ENCODE measurements at regions not wholly inside any gene's neighbourhood (a gene's known extent, or its start where the extent isn't known, plus 50 kb on each side); places are given as distances from the start of the nearest gene placed in this dataset.
"Not testable (repeated sequence)": the region's sequence is repeated elsewhere in the genome, so short reads cannot be mapped to it uniquely, and the experiment has no call there.

DNA sequence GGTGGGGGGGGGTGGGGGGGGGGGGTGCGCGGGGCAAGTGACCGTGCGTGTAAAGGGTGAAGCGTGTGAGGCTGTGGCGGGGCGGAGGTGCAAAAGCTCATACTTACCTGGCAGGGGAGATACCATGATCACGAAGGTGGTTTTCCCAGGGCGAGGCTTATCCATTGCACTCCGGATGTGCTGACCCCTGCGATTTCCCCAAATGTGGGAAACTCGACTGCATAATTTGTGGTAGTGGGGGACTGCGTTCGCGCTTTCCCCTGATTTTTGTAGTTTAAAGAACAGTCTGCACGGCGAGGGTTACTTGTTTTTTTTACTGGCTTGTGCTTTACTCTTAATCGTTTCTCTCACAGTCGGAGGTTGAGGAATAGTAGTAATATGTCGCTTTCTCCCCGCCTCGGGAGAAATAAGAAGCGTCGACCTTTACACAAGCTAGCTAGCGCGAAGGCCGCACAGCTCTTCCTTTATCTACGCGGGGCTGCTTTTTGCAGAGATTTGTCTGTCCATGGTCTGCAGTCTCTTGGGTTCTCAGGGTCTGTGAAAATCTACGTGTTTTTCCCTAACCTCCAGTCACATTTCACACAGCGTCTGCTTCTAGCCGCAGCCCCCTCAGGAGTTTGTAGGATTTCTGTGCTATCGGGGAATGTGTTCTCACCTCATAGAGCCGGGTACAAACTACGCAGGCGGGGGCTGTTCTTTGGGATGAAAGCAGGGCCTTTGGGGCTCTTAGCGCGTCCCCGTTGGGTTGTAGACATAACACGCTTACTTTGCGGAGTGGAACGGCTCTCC lies 148.1 kb upstream of the NOTCH2NLA start:
- H3K36me3 ChIP-seq; H3K27me3 ChIP-seq (ENCODE audit: low read depth); H3K4me1 ChIP-seq; intact Hi-C loops (cut with micrococcal nuclease); H3K9me3 ChIP-seq (replicated peaks): not testable (repeated sequence)
- Histone ChIP-seq H3K27ac (replicated peaks) (peak overlapping the region; percentile 95), H3K4me3 (peak overlapping the region; percentile 66)
- DNase-seq, result peak; percentile 63

DNA sequence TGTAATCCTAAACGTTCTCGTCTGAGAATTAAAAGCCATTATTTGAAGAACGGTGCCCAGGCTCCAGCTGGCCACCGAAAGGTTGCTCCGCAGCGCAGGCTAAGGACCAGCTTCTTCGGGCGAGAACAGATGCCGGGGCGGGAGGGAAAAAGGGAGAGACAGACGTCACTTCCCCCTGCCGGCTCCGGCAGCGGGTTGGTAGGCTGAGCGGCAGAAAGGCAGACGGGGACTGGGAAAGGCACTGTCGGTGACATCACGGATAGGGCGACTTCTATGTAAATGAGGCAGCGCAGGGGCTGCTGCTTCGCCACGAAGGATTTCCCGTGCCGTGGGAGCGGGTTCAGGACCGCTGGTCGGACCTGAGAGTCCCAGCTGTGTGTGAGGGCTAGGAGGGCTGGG lies 147.5 kb upstream of the NOTCH2NLA start:
- peak overlapping the region; percentile 57 for H3K4me3 ChIP-seq
- H3K4me1 ChIP-seq; H3K27me3 ChIP-seq (ENCODE audit: low read depth); H3K36me3 ChIP-seq; intact Hi-C loops (cut with micrococcal nuclease); H3K9me3 ChIP-seq (replicated peaks): not testable (repeated sequence)
- H3K27ac ChIP-seq (replicated peaks), result peak overlapping the region; percentile 95
- peak; percentile 86 for DNase-seq

DNA sequence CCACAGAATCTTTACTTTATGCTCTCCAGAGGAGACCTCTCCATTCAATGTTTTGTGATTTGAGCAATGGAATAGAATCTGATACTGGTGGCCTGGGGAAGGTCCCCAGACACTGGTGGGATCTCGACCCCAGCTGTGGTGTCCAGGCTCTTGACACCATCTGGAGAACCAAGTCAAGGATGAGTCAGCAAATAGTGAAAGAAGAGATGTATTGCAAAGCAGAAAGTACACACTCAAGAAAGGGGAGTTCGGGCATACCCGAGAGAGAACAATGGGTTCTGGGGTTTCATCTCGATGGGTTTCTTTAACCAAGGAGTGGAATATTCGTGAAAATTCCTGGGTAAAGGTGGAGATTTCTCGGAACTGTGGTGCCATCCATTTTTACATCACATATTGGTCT lies 146.3 kb upstream of the NOTCH2NLA start:
- H3K4me3 ChIP-seq; H3K36me3 ChIP-seq; H3K27me3 ChIP-seq (ENCODE audit: low read depth); H3K4me1 ChIP-seq; H3K9me3 ChIP-seq (replicated peaks); DNase-seq; H3K27ac ChIP-seq (replicated peaks); intact Hi-C loops (cut with micrococcal nuclease): not testable (repeated sequence)

DNA sequence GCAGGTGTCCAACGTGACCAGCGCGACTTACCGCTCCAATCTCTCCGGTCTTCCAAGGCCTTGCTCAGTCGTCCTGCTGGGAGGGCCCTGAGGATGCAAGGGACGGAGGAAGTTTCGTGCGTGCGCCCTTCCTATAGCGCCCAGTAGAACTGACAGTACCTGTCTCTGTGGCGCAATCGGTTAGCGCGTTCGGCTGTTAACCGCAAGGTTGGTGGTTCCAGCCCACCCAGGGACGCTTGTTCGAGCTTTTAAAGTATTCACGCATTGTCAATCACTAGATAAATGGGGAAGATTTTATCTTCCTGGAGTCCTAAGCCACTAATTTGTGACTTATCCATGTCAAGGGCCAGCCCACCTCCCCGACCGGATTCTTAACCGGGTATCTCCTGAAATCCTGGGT lies 141.1 kb upstream of the NOTCH2NLA start:
- peak; percentile 16 for DNase-seq
- H3K27me3 ChIP-seq (ENCODE audit: low read depth); H3K9me3 ChIP-seq (replicated peaks); H3K36me3 ChIP-seq; intact Hi-C loops (cut with micrococcal nuclease); H3K4me1 ChIP-seq: not testable (repeated sequence)
- peak overlapping the region; percentile 70 for H3K27ac ChIP-seq (replicated peaks)
- peak overlapping the region; percentile 60 for H3K4me3 ChIP-seq

DNA sequence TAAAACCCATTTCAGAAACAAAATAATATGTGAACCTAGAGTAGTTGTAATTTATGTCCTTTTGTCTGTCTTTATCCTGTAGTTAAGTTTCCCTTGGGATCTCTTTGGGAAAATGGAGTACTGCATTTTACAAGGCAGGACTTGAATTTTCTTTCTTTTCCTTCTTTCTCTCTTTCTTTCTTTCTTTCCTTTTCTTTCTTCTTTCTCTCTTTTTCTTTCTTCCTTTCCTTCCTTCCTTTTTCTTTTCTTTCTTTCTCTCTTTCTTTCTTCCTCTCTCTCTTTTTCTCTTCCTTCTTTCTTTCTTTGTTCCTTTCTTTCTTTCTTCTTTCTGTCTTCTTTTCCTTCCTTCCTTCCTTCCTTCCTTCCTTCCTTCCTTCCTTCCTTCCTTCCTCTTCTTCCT lies 126.6 kb upstream of the NOTCH2NLA start:
- H3K9me3 ChIP-seq (replicated peaks); DNase-seq; H3K4me1 ChIP-seq; H3K27me3 ChIP-seq (ENCODE audit: low read depth); H3K36me3 ChIP-seq; H3K27ac ChIP-seq (replicated peaks); intact Hi-C loops (cut with micrococcal nuclease); H3K4me3 ChIP-seq: not testable (repeated sequence)

DNA sequence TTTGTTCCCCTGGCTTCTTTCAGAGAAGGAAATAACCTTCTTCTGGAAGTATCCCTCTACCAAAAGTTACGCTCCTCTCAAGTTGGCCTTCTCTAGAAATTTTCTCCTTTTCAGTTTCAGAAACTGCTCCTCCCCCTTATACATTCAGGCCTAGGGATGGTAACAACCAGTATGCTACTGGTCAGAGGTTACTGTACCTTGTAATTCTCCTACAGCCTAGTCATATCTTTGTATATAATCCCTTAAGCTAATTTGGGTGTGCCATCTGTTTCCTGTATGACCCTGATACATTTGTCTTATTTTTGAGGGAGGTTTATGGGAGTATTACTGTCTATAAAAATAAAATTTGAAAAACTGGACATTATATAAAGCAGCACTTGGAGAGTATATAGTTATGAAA lies 98.0 kb upstream of the NOTCH2NLA start:
- H3K27ac ChIP-seq (replicated peaks); H3K4me3 ChIP-seq; H3K36me3 ChIP-seq; DNase-seq; H3K9me3 ChIP-seq (replicated peaks); intact Hi-C loops (cut with micrococcal nuclease); H3K4me1 ChIP-seq; H3K27me3 ChIP-seq (ENCODE audit: low read depth): not testable (repeated sequence)

DNA sequence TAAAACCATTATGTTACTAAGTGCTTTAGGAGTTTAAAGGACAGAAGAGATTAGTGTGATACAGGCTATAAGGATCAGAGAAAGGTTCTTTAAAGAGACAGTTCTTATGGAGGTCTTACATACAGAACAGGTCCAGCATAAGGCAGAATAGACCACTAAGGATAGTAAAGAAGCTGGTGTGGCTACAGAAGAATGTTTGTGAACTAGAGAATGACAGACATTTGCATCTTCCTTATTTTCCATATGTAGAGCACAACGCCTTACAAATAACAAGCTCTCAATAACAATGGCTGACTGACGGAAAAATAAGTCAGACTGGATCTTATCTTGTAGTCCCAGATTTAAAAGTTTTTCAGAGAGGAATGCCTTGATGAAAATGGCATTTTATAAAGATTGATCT lies 95.6 kb upstream of the NOTCH2NLA start:
- H3K27ac ChIP-seq (replicated peaks); H3K36me3 ChIP-seq; intact Hi-C loops (cut with micrococcal nuclease); H3K27me3 ChIP-seq (ENCODE audit: low read depth); H3K4me3 ChIP-seq; H3K9me3 ChIP-seq (replicated peaks); H3K4me1 ChIP-seq; DNase-seq: not testable (repeated sequence)

DNA sequence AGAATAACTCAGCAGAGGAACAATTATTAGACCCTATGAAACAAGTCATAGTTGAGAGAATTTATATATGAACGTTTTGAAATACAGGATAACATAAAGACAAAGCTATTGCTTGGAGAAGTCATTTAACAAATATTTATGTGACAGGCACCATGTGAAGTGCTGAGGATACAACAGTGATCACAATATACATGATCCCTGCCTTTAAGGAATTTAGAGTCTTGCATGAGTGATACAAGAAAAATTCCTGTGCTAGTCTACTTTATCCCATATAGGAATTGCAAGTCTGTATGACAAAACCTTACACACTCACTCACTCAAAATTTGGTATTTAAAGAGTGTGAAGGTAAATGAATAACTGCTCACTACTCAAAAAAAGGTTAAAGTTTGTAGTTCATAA lies 94.5 kb upstream of the NOTCH2NLA start:
- intact Hi-C loops (cut with micrococcal nuclease); H3K36me3 ChIP-seq; H3K27me3 ChIP-seq (ENCODE audit: low read depth); H3K4me3 ChIP-seq; H3K4me1 ChIP-seq; H3K27ac ChIP-seq (replicated peaks); H3K9me3 ChIP-seq (replicated peaks); DNase-seq: not testable (repeated sequence)

DNA sequence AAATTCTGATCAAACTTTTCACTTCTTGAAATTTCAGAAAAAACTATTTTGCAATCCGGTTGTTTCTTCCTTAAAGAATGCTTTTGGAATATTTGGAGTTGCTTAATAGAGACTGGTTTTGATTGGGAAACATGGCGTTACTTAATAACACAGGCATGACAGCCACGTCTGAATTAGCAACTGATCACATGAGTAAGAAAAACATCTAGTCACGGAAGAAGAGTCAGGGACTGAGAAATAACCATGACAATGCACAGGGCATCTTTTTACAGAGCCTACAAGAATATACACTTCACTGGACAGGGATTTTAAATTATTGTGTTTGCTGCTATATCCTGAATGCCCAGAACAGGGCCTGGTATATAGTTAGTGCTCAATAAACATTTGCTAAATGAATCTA lies 94.1 kb upstream of the NOTCH2NLA start:
- H3K4me1 ChIP-seq; intact Hi-C loops (cut with micrococcal nuclease); H3K36me3 ChIP-seq; H3K27me3 ChIP-seq (ENCODE audit: low read depth); DNase-seq; H3K4me3 ChIP-seq; H3K27ac ChIP-seq (replicated peaks); H3K9me3 ChIP-seq (replicated peaks): not testable (repeated sequence)

DNA sequence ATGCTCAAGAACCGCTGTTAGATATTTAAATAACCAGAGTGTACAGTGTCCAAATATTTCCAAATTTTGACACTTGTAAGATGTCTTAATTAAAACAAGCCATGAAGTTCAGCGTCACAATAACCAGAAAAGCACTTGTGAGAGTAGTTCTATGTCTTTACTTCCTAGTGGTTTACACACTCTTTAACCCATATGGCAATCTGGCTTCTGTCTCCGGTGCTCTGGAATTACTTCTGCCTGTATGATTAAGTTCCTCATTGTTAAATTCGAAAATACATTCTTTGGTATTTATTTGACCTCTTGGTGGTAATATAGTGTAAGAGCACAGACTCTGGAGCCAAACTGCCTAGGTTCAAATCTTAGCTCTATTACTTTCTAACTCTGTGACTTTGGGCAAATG lies 89.9 kb upstream of the NOTCH2NLA start:
- H3K27ac ChIP-seq (replicated peaks); H3K36me3 ChIP-seq; DNase-seq; H3K4me1 ChIP-seq; intact Hi-C loops (cut with micrococcal nuclease); H3K9me3 ChIP-seq (replicated peaks); H3K27me3 ChIP-seq (ENCODE audit: low read depth); H3K4me3 ChIP-seq: not testable (repeated sequence)

DNA sequence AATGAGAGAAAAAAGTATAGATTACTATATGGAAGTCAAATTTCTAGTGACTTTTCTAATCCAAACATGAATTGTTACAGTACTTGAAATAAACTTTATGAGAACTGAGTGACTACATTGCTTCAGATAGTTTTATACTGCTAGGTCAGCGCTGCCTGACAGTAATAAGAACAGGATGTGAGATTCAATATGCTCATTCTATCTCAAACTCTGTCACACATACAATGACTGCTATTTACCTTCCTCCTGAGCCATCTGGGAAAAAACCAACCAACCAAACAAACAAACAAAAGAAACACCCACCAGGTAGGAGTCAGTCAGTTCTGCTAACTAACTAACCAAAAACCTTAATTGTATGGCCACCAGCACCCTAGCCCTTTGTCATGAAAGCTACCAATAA lies 89.0 kb upstream of the NOTCH2NLA start:
- H3K27ac ChIP-seq (replicated peaks); H3K9me3 ChIP-seq (replicated peaks); intact Hi-C loops (cut with micrococcal nuclease); H3K36me3 ChIP-seq; H3K4me1 ChIP-seq; H3K27me3 ChIP-seq (ENCODE audit: low read depth); DNase-seq; H3K4me3 ChIP-seq: not testable (repeated sequence)

DNA sequence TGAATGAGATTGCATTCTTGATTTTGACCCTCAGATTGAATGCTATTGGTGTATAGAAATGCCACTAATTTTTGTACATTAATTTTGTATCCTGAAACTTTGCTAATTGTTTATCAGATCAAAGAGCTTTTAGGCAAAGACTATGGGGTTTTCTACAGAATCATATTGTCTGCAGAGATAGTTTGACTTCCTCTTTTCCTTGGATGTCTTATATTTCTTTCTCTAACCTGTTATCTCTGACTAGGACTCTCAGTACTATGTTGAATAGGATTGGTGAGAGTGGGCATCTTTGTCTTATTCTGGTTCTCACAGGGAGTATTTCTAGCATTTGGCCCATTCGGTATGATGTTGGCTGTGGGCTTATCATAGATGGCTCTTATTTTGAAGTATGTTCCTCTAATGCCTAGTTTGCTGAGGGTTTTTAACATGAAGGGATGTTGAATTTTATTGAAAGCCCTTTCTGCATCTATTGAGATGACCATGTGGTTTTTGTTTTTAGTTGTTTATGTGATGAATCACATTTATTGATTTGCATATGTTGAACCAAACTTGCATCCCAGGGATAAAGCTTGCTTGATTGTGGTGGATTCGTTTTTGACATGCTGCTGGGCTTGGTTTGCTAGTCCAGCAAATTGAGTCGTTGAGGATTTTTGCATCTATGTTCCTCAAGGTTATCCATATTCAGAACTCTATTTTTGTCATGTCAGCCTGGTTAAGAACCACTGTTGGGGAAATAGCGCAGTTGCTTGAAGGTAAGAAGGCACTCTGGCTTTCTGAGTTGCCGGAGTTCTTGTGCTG lies 85.8 kb upstream of the NOTCH2NLA start:
- H3K4me3 ChIP-seq; H3K36me3 ChIP-seq; H3K27me3 ChIP-seq (ENCODE audit: low read depth); intact Hi-C loops (cut with micrococcal nuclease); H3K27ac ChIP-seq (replicated peaks); DNase-seq; H3K9me3 ChIP-seq (replicated peaks); H3K4me1 ChIP-seq: not testable (repeated sequence)

DNA sequence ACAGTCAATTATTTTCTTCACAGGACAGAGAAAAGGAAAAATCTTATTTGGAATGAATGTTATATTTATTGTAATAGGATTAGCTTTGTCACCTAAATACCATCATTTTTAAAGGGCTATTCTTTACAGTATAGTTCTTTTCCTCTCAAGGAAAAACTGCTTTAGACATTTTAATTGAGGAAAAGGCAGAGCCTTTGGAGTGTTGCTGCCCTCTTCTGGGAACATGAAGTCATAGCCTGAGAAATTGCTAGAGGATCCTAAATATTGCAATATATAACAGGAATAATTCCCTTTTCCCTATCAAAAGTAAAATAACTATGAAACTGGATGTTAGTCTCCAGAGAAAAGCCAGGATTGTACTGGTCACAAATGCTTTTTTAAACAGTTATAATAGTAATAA lies 81.8 kb upstream of the NOTCH2NLA start:
- H3K27me3 ChIP-seq (ENCODE audit: low read depth); H3K9me3 ChIP-seq (replicated peaks); H3K36me3 ChIP-seq; H3K4me3 ChIP-seq; H3K27ac ChIP-seq (replicated peaks); H3K4me1 ChIP-seq; DNase-seq; intact Hi-C loops (cut with micrococcal nuclease): not testable (repeated sequence)

DNA sequence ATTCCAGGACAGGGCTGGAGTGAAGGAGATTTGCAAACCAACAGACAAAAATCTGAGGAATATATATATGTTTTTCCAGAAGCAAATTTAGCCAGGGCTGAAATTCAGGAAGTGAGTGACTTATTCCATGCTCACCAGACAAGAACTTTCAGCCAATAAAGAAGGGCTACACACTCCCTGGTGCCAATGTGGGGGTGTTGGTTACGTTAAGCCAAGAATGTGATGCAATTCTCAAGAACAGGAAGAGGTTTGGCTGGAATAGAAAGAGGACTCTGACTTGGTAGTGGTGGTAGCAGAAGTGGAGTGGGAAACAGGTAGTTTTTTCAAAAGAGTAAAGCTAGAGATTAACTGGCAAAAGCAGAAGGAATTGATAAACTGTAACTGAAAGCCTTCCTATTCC lies 80.6 kb upstream of the NOTCH2NLA start:
- intact Hi-C loops (cut with micrococcal nuclease); H3K4me1 ChIP-seq; H3K9me3 ChIP-seq (replicated peaks); H3K27me3 ChIP-seq (ENCODE audit: low read depth); DNase-seq; H3K4me3 ChIP-seq; H3K27ac ChIP-seq (replicated peaks); H3K36me3 ChIP-seq: not testable (repeated sequence)

Measured in left ventricle myocardium inferior (tissue), 1 donor.